ENCODE measurements at regions not wholly inside any gene's neighbourhood (a gene's known extent, or its start where the extent isn't known, plus 50 kb on each side); places are given as distances from the start of the nearest gene placed in this dataset.
"Not testable (repeated sequence)": the region's sequence is repeated elsewhere in the genome, so short reads cannot be mapped to it uniquely, and the experiment has no call there.

GRCh38 chr3:177478170-177478867 lies 281.0 kb upstream of the TBL1XR1 start:
- DNase-seq, result no peak

GRCh38 chr3:177479630-177480029 lies 282.3 kb upstream of the TBL1XR1 start:
- no peak for DNase-seq

GRCh38 chr3:177481329-177481728 lies 284.0 kb upstream of the TBL1XR1 start:
- DNase-seq, result no peak

- no peak for DNase-seq
Observed at GRCh38 chr3:177482048-177482691, 284.9 kb upstream of the TBL1XR1 start.

GRCh38 chr3:177483182-177483967 lies 286.1 kb upstream of the TBL1XR1 start:
- DNase-seq, result no peak

- DNase-seq, result no peak
Observed at GRCh38 chr3:177484206-177484605, 286.9 kb upstream of the TBL1XR1 start.

- DNase-seq, result no peak
Observed at GRCh38 chr3:177484926-177485325, 287.6 kb upstream of the TBL1XR1 start.

- no peak for DNase-seq
Observed at GRCh38 chr3:177487635-177488186, 290.4 kb upstream of the TBL1XR1 start.

GRCh38 chr3:177488740-177489139 lies 291.5 kb upstream of the TBL1XR1 start:
- no peak for DNase-seq

GRCh38 chr3:177490626-177491025 lies 293.3 kb upstream of the TBL1XR1 start:
- DNase-seq, result no peak

GRCh38 chr3:177491296-177492032 lies 294.2 kb upstream of the TBL1XR1 start:
- DNase-seq, result no peak

GRCh38 chr3:177493091-177493490 lies 295.8 kb upstream of the TBL1XR1 start:
- DNase-seq, result no peak

GRCh38 chr3:177494216-177494615 lies 296.9 kb upstream of the TBL1XR1 start:
- no peak for DNase-seq

GRCh38 chr3:177495566-177495965 lies 298.3 kb upstream of the TBL1XR1 start:
- no peak for DNase-seq

- DNase-seq, result no peak
Observed at GRCh38 chr3:177498037-177498857, 301.0 kb upstream of the TBL1XR1 start.

GRCh38 chr3:177499039-177499438 lies 301.8 kb upstream of the TBL1XR1 start:
- DNase-seq, result not testable (repeated sequence)

- DNase-seq, result no peak
Observed at GRCh38 chr3:177499779-177500423, 302.6 kb upstream of the TBL1XR1 start.

- DNase-seq, result no peak
Observed at GRCh38 chr3:177510693-177511216, 313.5 kb upstream of the TBL1XR1 start.

- DNase-seq, result no peak
Observed at GRCh38 chr3:177512945-177513814, 315.9 kb upstream of the TBL1XR1 start.

All from left kidney (tissue), 1 donor.